ENCODE measurements at regions not wholly inside any gene's neighbourhood (a gene's known extent, or its start where the extent isn't known, plus 50 kb on each side); places are given as distances from the start of the nearest gene placed in this dataset.

GRCh38 chr10:128863823-128864405 is 603.1 kb upstream of the MGMT start:
- Histone ChIP-seq H4K20me1 (ENCODE audit: insufficient read depth, low read length) (no peaks in the 10 kb centered on the region), H3K36me3 (ENCODE audit: insufficient read depth, low read length) (no peaks in the 10 kb centered on the region), H2AFZ (ENCODE audit: low read depth, low read length) (no peak overlapping the region), H3K9ac (ENCODE audit: low read depth, low read length) (no peak overlapping the region), H3K9me3 (ENCODE audit: insufficient read depth, low read length, severe bottlenecking) (no peaks in the 10 kb centered on the region), H3K4me2 (ENCODE audit: insufficient read depth, low read length) (no peak overlapping the region), H3K27me3 (ENCODE audit: insufficient read depth, low read length, poor library complexity) (no peaks in the 10 kb centered on the region), H3K4me1 (ENCODE audit: insufficient read depth, low read length) (no peaks in the 10 kb centered on the region), H3K79me2 (ENCODE audit: insufficient read depth, low read length) (no peaks in the 10 kb centered on the region), H3K4me3 (ENCODE audit: low read depth in 1 of 2, low read length in 2 of 2) (no peak overlapping the region), H3K27ac (ENCODE audit: low read length) (no peak overlapping the region)
- ATAC-seq (ENCODE audit: insufficient read depth, low read depth) (no peak), DNase-seq (no peak)
- no peak for TF ChIP-seq CTCF (IDR thresholded peaks at IDR 0.05; ENCODE audit: borderline replicate concordance, extremely low read depth, low read length, poor library complexity, severe bottlenecking)
- TF ChIP-seq EZH2 (IDR thresholded peaks at IDR 0.05; ENCODE audit: borderline replicate concordance, low read depth, low read length, severe bottlenecking), result no peak

- H3K27ac ChIP-seq (ENCODE audit: low read length), result no peak overlapping the region
- no peaks in the 10 kb centered on the region for H4K20me1 ChIP-seq (ENCODE audit: insufficient read depth, low read length)
- H3K27me3 ChIP-seq (ENCODE audit: insufficient read depth, low read length, poor library complexity), result no peaks in the 10 kb centered on the region
- H3K9ac ChIP-seq (ENCODE audit: low read depth, low read length), result no peak overlapping the region
- no peak overlapping the region for H3K4me3 ChIP-seq (ENCODE audit: low read depth in 1 of 2, low read length in 2 of 2)
- no peak overlapping the region for H2AFZ ChIP-seq (ENCODE audit: low read depth, low read length)
- ATAC-seq (ENCODE audit: insufficient read depth, low read depth) (no peak), DNase-seq (no peak)
- no peaks in the 10 kb centered on the region for H3K79me2 ChIP-seq (ENCODE audit: insufficient read depth, low read length)
- H3K9me3 ChIP-seq (ENCODE audit: insufficient read depth, low read length, severe bottlenecking), result no peaks in the 10 kb centered on the region
- TF ChIP-seq EZH2 (IDR thresholded peaks at IDR 0.05; ENCODE audit: borderline replicate concordance, low read depth, low read length, severe bottlenecking) (no peak), CTCF (IDR thresholded peaks at IDR 0.05; ENCODE audit: borderline replicate concordance, extremely low read depth, low read length, poor library complexity, severe bottlenecking) (no peak)
- H3K4me1 ChIP-seq (ENCODE audit: insufficient read depth, low read length), result no peaks in the 10 kb centered on the region
- no peaks in the 10 kb centered on the region for H3K36me3 ChIP-seq (ENCODE audit: insufficient read depth, low read length)
- no peak overlapping the region for H3K4me2 ChIP-seq (ENCODE audit: insufficient read depth, low read length)
These were observed 602.3 kb upstream of the MGMT start for GRCh38 chr10:128864554-128865295.

GRCh38 chr10:128865436-128866195 is 601.4 kb upstream of the MGMT start:
- Histone ChIP-seq H3K79me2 (ENCODE audit: insufficient read depth, low read length) (no peaks in the 10 kb centered on the region), H4K20me1 (ENCODE audit: insufficient read depth, low read length) (no peaks in the 10 kb centered on the region), H3K9ac (ENCODE audit: low read depth, low read length) (no peak overlapping the region), H3K4me3 (ENCODE audit: low read depth in 1 of 2, low read length in 2 of 2) (no peak overlapping the region), H3K4me1 (ENCODE audit: insufficient read depth, low read length) (no peaks in the 10 kb centered on the region), H3K27ac (ENCODE audit: low read length) (no peak overlapping the region), H3K4me2 (ENCODE audit: insufficient read depth, low read length) (no peak overlapping the region), H3K27me3 (ENCODE audit: insufficient read depth, low read length, poor library complexity) (no peaks in the 10 kb centered on the region), H3K36me3 (ENCODE audit: insufficient read depth, low read length) (no peaks in the 10 kb centered on the region), H3K9me3 (ENCODE audit: insufficient read depth, low read length, severe bottlenecking) (no peaks in the 10 kb centered on the region), H2AFZ (ENCODE audit: low read depth, low read length) (no peak overlapping the region)
- ATAC-seq (ENCODE audit: insufficient read depth, low read depth) (no peak), DNase-seq (no peak)
- TF ChIP-seq CTCF (IDR thresholded peaks at IDR 0.05; ENCODE audit: borderline replicate concordance, extremely low read depth, low read length, poor library complexity, severe bottlenecking) (no peak), EZH2 (IDR thresholded peaks at IDR 0.05; ENCODE audit: borderline replicate concordance, low read depth, low read length, severe bottlenecking) (no peak)
